ENCODE measurements at regions not wholly inside any gene's neighbourhood (a gene's known extent, or its start where the extent isn't known, plus 50 kb on each side); places are given as distances from the start of the nearest gene placed in this dataset.

DNA sequence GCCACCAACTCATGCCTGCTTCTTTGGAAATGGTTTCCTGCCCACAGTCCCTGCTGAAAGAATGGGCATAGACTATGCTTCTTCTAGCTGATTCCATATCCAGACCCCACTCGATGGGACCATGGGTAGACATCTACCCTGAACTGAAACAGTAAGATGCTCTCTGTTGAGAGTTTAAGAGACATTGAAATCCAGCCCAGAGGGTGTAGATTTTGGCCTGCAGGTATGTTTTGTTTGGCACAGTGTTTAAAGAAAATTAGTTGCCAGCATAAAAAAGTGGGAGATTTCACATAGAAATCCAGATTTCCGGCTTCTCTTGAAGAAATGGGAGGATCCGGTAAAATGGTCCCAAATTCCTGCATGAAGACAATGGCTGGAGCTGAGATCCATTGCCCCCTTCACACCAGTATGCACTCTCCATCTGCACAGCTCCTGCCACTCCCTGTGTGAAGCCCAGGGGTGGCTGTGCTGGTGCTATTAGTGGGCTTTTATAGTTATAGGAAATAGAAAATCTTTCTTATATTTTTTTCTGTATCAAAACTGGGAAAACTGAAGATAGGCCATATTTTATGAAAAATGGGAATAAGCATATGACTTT, 218.1 kb downstream of the PTEN start:
- H3K4me2 ChIP-seq (ENCODE audit: low read depth, low read length, poor library complexity, severe bottlenecking): peak overlapping the region; percentile 55
- H3K9ac ChIP-seq (ENCODE audit: low read length): peak overlapping the region; percentile 55
- H3K27ac ChIP-seq (ENCODE audit: low read depth, low read length): peak overlapping the region; percentile 81
- peaks cover 12% of the 10 kb centered on the region; the same call in 1 of the 2 replicates for H3F3A ChIP-seq (ENCODE audit: insufficient read depth)
- no peaks in the 10 kb centered on the region for H3K36me3 ChIP-seq (ENCODE audit: low read length)
- no peaks in the 10 kb centered on the region for H3K9me2 ChIP-seq (replicated peaks; ENCODE audit: insufficient read depth, low read length)
- H3K79me2 ChIP-seq (ENCODE audit: insufficient read depth, low read length): no peaks in the 10 kb centered on the region
- no peak overlapping the region for H2AFZ ChIP-seq (ENCODE audit: low read depth, low read length, severe bottlenecking)
- no peaks in the 10 kb centered on the region for H3K27me3 ChIP-seq (ENCODE audit: low read length)
- TF ChIP-seq, protein P1, sequence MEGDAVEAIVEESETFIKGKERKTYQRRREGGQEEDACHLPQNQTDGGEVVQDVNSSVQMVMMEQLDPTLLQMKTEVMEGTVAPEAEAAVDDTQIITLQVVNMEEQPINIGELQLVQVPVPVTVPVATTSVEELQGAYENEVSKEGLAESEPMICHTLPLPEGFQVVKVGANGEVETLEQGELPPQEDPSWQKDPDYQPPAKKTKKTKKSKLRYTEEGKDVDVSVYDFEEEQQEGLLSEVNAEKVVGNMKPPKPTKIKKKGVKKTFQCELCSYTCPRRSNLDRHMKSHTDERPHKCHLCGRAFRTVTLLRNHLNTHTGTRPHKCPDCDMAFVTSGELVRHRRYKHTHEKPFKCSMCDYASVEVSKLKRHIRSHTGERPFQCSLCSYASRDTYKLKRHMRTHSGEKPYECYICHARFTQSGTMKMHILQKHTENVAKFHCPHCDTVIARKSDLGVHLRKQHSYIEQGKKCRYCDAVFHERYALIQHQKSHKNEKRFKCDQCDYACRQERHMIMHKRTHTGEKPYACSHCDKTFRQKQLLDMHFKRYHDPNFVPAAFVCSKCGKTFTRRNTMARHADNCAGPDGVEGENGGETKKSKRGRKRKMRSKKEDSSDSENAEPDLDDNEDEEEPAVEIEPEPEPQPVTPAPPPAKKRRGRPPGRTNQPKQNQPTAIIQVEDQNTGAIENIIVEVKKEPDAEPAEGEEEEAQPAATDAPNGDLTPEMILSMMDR (IDR thresholded peaks at IDR 0.05; ENCODE audit: insufficient read depth, low read length, poor library complexity, severe bottlenecking): no peak
- TF ChIP-seq EZH2phosphoT487 (conservative IDR thresholded peaks at IDR 0.05; ENCODE audit: low read length): no peak
- no peak overlapping the region for H3K4me3 ChIP-seq (ENCODE audit: insufficient read depth, low read length, poor library complexity, severe bottlenecking)
- no peaks in the 10 kb centered on the region for H4K20me1 ChIP-seq (ENCODE audit: low read depth, low read length)
- H3K9me3 ChIP-seq (ENCODE audit: insufficient read depth, low read length): no peaks in the 10 kb centered on the region

DNA sequence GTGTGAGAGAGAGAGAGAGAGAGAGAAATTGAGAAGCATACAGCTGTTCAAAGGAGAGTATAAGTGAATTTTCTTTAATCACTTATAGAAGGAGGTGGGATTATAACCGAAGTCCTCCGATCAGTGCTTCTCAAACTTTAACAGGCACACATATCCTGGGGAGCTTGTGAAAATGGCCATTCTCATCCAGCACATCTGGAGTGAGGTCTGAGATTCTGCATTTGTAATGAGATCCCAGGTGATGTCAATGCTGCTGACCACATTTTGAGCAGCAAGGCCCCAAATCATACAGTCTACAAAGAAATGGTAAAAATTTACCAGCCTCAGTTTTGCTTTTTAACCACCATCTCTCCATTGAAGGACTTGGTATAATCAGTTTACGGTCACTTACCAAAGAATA, 219.0 kb downstream of the PTEN start:
- peak overlapping the region; percentile 3 for H3K4me3 ChIP-seq (ENCODE audit: insufficient read depth, low read length, poor library complexity, severe bottlenecking)
- no peaks in the 10 kb centered on the region for H3K9me2 ChIP-seq (replicated peaks; ENCODE audit: insufficient read depth, low read length)
- peak overlapping the region; percentile 55 for H3K9ac ChIP-seq (ENCODE audit: low read length)
- H3K36me3 ChIP-seq (ENCODE audit: low read length): no peaks in the 10 kb centered on the region
- H3K79me2 ChIP-seq (ENCODE audit: insufficient read depth, low read length): no peaks in the 10 kb centered on the region
- peak overlapping the region; percentile 55 for H3K4me2 ChIP-seq (ENCODE audit: low read depth, low read length, poor library complexity, severe bottlenecking)
- peaks cover 12% of the 10 kb centered on the region; the same call in 1 of the 2 replicates for H3F3A ChIP-seq (ENCODE audit: insufficient read depth)
- TF ChIP-seq EZH2phosphoT487 (conservative IDR thresholded peaks at IDR 0.05; ENCODE audit: low read length): no peak
- TF ChIP-seq, protein P1 (IDR thresholded peaks at IDR 0.05; ENCODE audit: insufficient read depth, low read length, poor library complexity, severe bottlenecking): no peak
- H3K27me3 ChIP-seq (ENCODE audit: low read length): no peaks in the 10 kb centered on the region
- H2AFZ ChIP-seq (ENCODE audit: low read depth, low read length, severe bottlenecking): peak overlapping the region; percentile 62
- H4K20me1 ChIP-seq (ENCODE audit: low read depth, low read length): no peaks in the 10 kb centered on the region
- no peaks in the 10 kb centered on the region for H3K9me3 ChIP-seq (ENCODE audit: insufficient read depth, low read length)
- H3K27ac ChIP-seq (ENCODE audit: low read depth, low read length): peak overlapping the region; percentile 81

DNA sequence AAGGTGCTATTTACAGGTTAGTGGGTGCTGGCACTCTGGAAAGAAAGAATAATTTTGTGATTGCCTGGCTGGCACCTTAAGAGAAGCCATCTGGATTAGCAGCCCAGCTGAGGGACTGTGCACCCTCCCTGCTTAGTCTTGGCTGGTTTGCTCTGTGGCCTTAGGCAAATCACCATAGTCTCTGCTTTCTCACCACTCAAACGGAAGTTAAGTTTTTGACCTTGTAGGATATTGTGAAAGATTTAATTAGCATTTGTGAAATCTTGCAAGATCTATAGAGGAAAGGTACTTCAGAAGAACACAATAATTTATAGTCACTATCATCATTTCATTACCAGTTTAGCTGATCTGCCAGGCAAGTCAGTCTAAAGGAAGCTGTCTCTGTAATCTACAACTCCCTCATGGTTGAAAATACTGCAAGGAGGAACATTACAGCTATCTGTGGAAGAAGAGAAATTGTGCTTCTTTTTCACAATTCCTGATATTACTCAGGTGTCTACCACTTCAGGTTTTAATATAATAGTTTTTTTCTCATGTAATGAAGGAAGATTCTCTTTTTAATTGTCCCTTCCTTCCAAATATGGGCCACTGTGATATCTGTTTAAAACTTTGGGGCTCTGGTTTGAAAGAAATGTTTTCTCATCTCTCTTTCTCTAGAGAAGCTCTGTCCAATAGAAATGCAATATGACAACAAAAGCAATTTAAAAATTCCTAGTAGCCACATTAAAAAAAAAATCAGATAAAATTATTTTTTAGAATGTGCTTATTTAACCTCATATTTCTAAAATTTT, 219.6 kb downstream of the PTEN start:
- H3K36me3 ChIP-seq (ENCODE audit: low read length): no peaks in the 10 kb centered on the region
- peak overlapping the region; percentile 55 for H3K9ac ChIP-seq (ENCODE audit: low read length)
- H4K20me1 ChIP-seq (ENCODE audit: low read depth, low read length): no peaks in the 10 kb centered on the region
- peak overlapping the region; percentile 81 for H3K27ac ChIP-seq (ENCODE audit: low read depth, low read length)
- no peaks in the 10 kb centered on the region for H3K79me2 ChIP-seq (ENCODE audit: insufficient read depth, low read length)
- no peak for TF ChIP-seq EZH2phosphoT487 (conservative IDR thresholded peaks at IDR 0.05; ENCODE audit: low read length)
- TF ChIP-seq, protein P1 (IDR thresholded peaks at IDR 0.05; ENCODE audit: insufficient read depth, low read length, poor library complexity, severe bottlenecking): no peak
- H3K27me3 ChIP-seq (ENCODE audit: low read length): no peaks in the 10 kb centered on the region
- H3K9me2 ChIP-seq (replicated peaks; ENCODE audit: insufficient read depth, low read length): no peaks in the 10 kb centered on the region
- no peaks in the 10 kb centered on the region for H3K9me3 ChIP-seq (ENCODE audit: insufficient read depth, low read length)
- peak overlapping the region; percentile 62 for H2AFZ ChIP-seq (ENCODE audit: low read depth, low read length, severe bottlenecking)
- H3K4me2 ChIP-seq (ENCODE audit: low read depth, low read length, poor library complexity, severe bottlenecking): peak overlapping the region; percentile 55
- peak overlapping the region; percentile 3 for H3K4me3 ChIP-seq (ENCODE audit: insufficient read depth, low read length, poor library complexity, severe bottlenecking)
- peaks cover 12% of the 10 kb centered on the region; the same call in 1 of the 2 replicates for H3F3A ChIP-seq (ENCODE audit: insufficient read depth)

All from SU-DHL-6 (cell line).